K562 (cell line): ENCODE measurements at regions not wholly inside any gene's neighbourhood (a gene's known extent, or its start where the extent isn't known, plus 50 kb on each side); places are given as distances from the start of the nearest gene placed in this dataset.

Experiments
- ATAC-seq: fragments of 200-7000 bp; cut with Tn5 transposase; 3 replicates; pipeline ENCODE4 v1.9.1; 2020; ENCODE audit warnings: moderate library complexity
- BruUV-seq: library from RNA; stranded (reverse); fragments of 400-500 nt; replicated peaks from 2 replicates; lab custom pipeline; 2021; lab: Mats Ljungman, UMichigan
- CTCF ChIA-PET: fragments of 300-600 bp; formaldehyde crosslinking; extraction: SDS; loops from one replicate; lab custom pipeline; 2021; ENCODE audit warnings: low intra/inter-chr PET ratio; lab: Yijun Ruan, JAX
- POLR2A ChIA-PET: fragments of 300-600, 350-650 bp; sonication (Branson Sonifier 250); formaldehyde crosslinking; extraction: SDS; loops from one replicate; lab custom pipeline; 2021; ENCODE audit warnings: antibody characterized with exemption, inconsistent platforms; lab: Yijun Ruan, JAX
- DNase-seq, 4 experiments: peaks; one replicate each; pipeline versions ENCODE4 v3.0.0 to v3.0.0-alpha.2; 2011 to 2018; ENCODE audit warnings: low spot score in 3 of 4, mixed read lengths in 3 of 4; ENCODE audit errors: extremely low read depth in 1 of 4
- FAIRE-seq: peaks from 2 replicates; lab custom pipeline; 2011; peaks lifted over from hg19 to GRCh38; lab: Jason Lieb, UNC
- H2AFZ ChIP-seq: 2 replicates; pipeline ENCODE4 v1.6.0; 2011; ENCODE audit warnings: low read depth, low read length, control low read depth, inconsistent platforms
- H3K27ac ChIP-seq: fragments of 200-600 bp; 3 replicates; pipeline ENCODE4 v1.8.0; 2011; ENCODE audit warnings: low read depth, mild to moderate bottlenecking, control low read depth, inconsistent platforms, low read length, moderate library complexity, mixed read lengths; ENCODE audit errors: extremely low read depth
- H3K27me3 ChIP-seq, 2 experiments: fragments of 300-600 bp in 1 of 2; 2 replicates in 1 of 2; 3 replicates in 1 of 2; pipeline versions ENCODE4 v1.6.0 to v1.8.0; 2011; ENCODE audit warnings: inconsistent platforms in 2 of 2, low read length in 2 of 2, mild to moderate bottlenecking in 1 of 2, mixed read lengths in 1 of 2, moderate library complexity in 1 of 2; ENCODE audit not compliant: control insufficient read depth in 2 of 2, insufficient read depth in 2 of 2
- H3K36me3 ChIP-seq: fragments of 300-600 bp; 3 replicates; pipeline ENCODE4 v1.8.0; 2011; ENCODE audit warnings: mild to moderate bottlenecking, low read length, inconsistent platforms; ENCODE audit not compliant: control insufficient read depth, insufficient read depth
- H3K4me1 ChIP-seq, 2 experiments: fragments of 200-600 bp in 1 of 2; replicated peaks in 1 of 2; 2 replicates in 1 of 2; 3 replicates in 1 of 2; pipeline versions ENCODE4 v1.5.1 to v1.8.0; 2011; ENCODE audit warnings: inconsistent platforms in 2 of 2, low read length in 2 of 2, mild to moderate bottlenecking in 1 of 2, mixed read lengths in 1 of 2, moderate library complexity in 1 of 2; ENCODE audit not compliant: control insufficient read depth in 2 of 2, insufficient read depth in 2 of 2
- H3K4me2 ChIP-seq: 2 replicates; pipeline ENCODE4 v1.6.1; 2011; ENCODE audit warnings: low read length, control low read depth, inconsistent platforms, mixed read lengths; ENCODE audit not compliant: insufficient read depth
- H3K4me3 ChIP-seq: fragments of 200-600 bp; sonication (generic), shearing (Covaris generic); 2 replicates; pipeline ENCODE4 v1.5.1; 2016; ENCODE audit warnings: control low read depth, inconsistent platforms
- H3K79me2 ChIP-seq: fragments of 200-600 bp; 3 replicates; pipeline ENCODE4 v1.8.0; 2011; ENCODE audit warnings: low read length, inconsistent platforms; ENCODE audit not compliant: control insufficient read depth, insufficient read depth
- H3K9ac ChIP-seq, 2 experiments: 2 replicates each; pipeline versions ENCODE4 v1.6.0 to v1.6.1; 2011; ENCODE audit warnings: low read depth in 2 of 2, low read length in 2 of 2, control low read depth in 1 of 2, inconsistent platforms in 1 of 2, mild to moderate bottlenecking in 1 of 2, mixed read lengths in 1 of 2; ENCODE audit not compliant: insufficient read depth in 1 of 2
- H3K9me1 ChIP-seq: one replicate; pipeline ENCODE4 v1.6.0; 2011; ENCODE audit warnings: inconsistent platforms, mild to moderate bottlenecking, low read length, moderate library complexity; ENCODE audit not compliant: control insufficient read depth, insufficient read depth
- H3K9me3 ChIP-seq: replicated peaks from 2 replicates; pipeline ENCODE4 v1.5.1; 2011; ENCODE audit warnings: low read depth, low read length, inconsistent platforms; ENCODE audit not compliant: control insufficient read depth, insufficient read depth
- H4K20me1 ChIP-seq: replicated peaks from 2 replicates; pipeline ENCODE4 v1.6.1; 2011; ENCODE audit warnings: low read length, inconsistent platforms, mixed read lengths; ENCODE audit not compliant: control insufficient read depth, insufficient read depth
- GABPB1 ChIP-seq: sonication (generic); formaldehyde crosslinking; IDR thresholded peaks from 2 replicates; pipeline ENCODE4 v1.8.0; 2022; ENCODE audit warnings: mild to moderate bottlenecking, missing genetic modification reagents
- HBP1 ChIP-seq: fragments of 450-650 bp; formaldehyde crosslinking; IDR thresholded peaks from 2 replicates; pipeline ENCODE4 v1.4.0; 2022; ENCODE audit warnings: missing genetic modification characterization
- HNRNPUL1 ChIP-seq: fragments of 200-400 bp; formaldehyde crosslinking; IDR thresholded peaks from 2 replicates; pipeline ENCODE4 v1.6.1; 2017; ENCODE audit warnings: low read length
- HOXB6 ChIP-seq: fragments of 250-450 bp; sonication (Bioruptor Pico); IDR thresholded peaks from 2 replicates; pipeline ENCODE4 v1.5.1; 2022; ENCODE audit warnings: mild to moderate bottlenecking, borderline replicate concordance
- RFX1 ChIP-seq: fragments of 450-650 bp; IDR thresholded peaks from 2 replicates; pipeline ENCODE4 v1.6.1; 2016; ENCODE audit warnings: mild to moderate bottlenecking, moderate library complexity
- RFX5 ChIP-seq: IDR thresholded peaks from 2 replicates; pipeline ENCODE4 v1.6.1; 2011; ENCODE audit warnings: low read depth, mild to moderate bottlenecking, improper control_type of control experiment, low read length
- XRCC5 ChIP-seq: fragments of 200-400 bp; formaldehyde crosslinking; IDR thresholded peaks from 2 replicates; pipeline ENCODE4 v1.6.1; 2017; ENCODE audit warnings: low read depth, mild to moderate bottlenecking, low read length
- WGBS: fragments of 100-300 bp; shearing (Covaris generic); methylation state at CpG from one replicate; pipeline ENCODE4 v1.1.6; 2016; ENCODE audit warnings: low coverage, mixed read lengths; ENCODE audit not compliant: insufficient coverage; ENCODE audit errors: missing lambda C conversion rate; 5-methylcytosine and 5-hydroxymethylcytosine counted together
- in situ Hi-C: fragments of 300-500 bp; cut with MboI; formaldehyde crosslinking; loops from 4 replicates; pipeline ENCODE4 v1.15.0; 2018; ENCODE audit warnings: inconsistent platforms, mixed read lengths
- intact Hi-C: fragments of 100-400 bp; cut with micrococcal nuclease; formaldehyde crosslinking; loops from 2 replicates; pipeline ENCODE4 v1.14.2; 2022

- H3K9me1 ChIP-seq = no peaks in the 10 kb centered on the region
- ATAC-seq (no peak), DNase-seq (no peak), FAIRE-seq (no peak)
- H3K4me2 ChIP-seq = no peak overlapping the region
- ChIA-PET CTCF (interaction anchor here (0.6 kb wide), 1 partner anchor 549 kb away, joined by 3 read pairs; no protein-coding TSS in a partner anchor), POLR2A (no interaction called here)
- no TSS peak for BruUV-seq
- H3K9me3 ChIP-seq = no peaks in the 10 kb centered on the region
- H4K20me1 ChIP-seq = 0 out of 2 replicates have a peak, but pooled peaks cover 3% of the 10 kb centered on the region
- intact Hi-C loops (loop anchor here (10.0 kb wide), 1 partner anchor 139 kb away; no protein-coding TSS in a partner anchor), in situ Hi-C loops (no loop called here)
- H3K4me1 ChIP-seq = peaks cover 0 to 8% of the 10 kb centered on the region in 2 experiments; a peak in 3 of 5 replicates
- H3K4me3 ChIP-seq = no peak overlapping the region
- 61% methylated on average over 4 of the region's 4 CpGs for WGBS
- no peak overlapping the region for H2AFZ ChIP-seq
- H3K27ac ChIP-seq = no peak overlapping the region
- H3K36me3 ChIP-seq = peaks cover 6% of the 10 kb centered on the region; the same call in 2 of the 3 replicates
- TF ChIP-seq GABPB1 (CRISPR knock-in tag) (no peak), HBP1 (no peak), HOXB6 (no peak), RFX1 (no peak), XRCC5 (no peak), RFX5 (no peak), HNRNPUL1 (no peak)
- TF ChIP-seq, all 486 proteins: peak for 0
- Histone ChIP-seq H3K9ac (no peak overlapping the region), H3K79me2 (no peaks in the 10 kb centered on the region), H3K27me3 (no peaks in the 10 kb centered on the region)
These were observed 371.8 kb downstream of the BTG1 start for GRCh38 chr12:91773749-91774429.
